Osteocyte (in vitro differentiated cells): ENCODE measurements at regions not wholly inside any gene's neighbourhood (a gene's known extent, or its start where the extent isn't known, plus 50 kb on each side); places are given as distances from the start of the nearest gene placed in this dataset.
A peak's percentile ranks its signal among the peaks of the same experiment; 100 is the strongest.

Experiments used
- DNase-seq: peaks from one replicate; pipeline ENCODE4 v3.0.0; 2021; ENCODE audit warnings: mixed read lengths; ENCODE audit not compliant: unreplicated experiment; ENCODE audit errors: extremely low spot score
- H3K27ac Mint-ChIP-seq: one replicate; pipeline ENCODE4 v1.8.0; 2021; ENCODE audit warnings: mild to moderate bottlenecking, mixed read lengths; ENCODE audit not compliant: unreplicated experiment
- H3K27me3 Mint-ChIP-seq: one replicate; pipeline ENCODE4 v1.8.0; 2021; ENCODE audit warnings: mixed read lengths; ENCODE audit not compliant: unreplicated experiment
- H3K36me3 Mint-ChIP-seq: one replicate; pipeline ENCODE4 v1.8.0; 2021; ENCODE audit warnings: mixed read lengths; ENCODE audit not compliant: unreplicated experiment
- H3K4me1 Mint-ChIP-seq: one replicate; pipeline ENCODE4 v1.8.0; 2021; ENCODE audit warnings: mixed read lengths; ENCODE audit not compliant: unreplicated experiment
- H3K4me3 Mint-ChIP-seq: one replicate; pipeline ENCODE4 v1.8.0; 2021; ENCODE audit warnings: mild to moderate bottlenecking, moderate library complexity, mixed read lengths; ENCODE audit not compliant: unreplicated experiment
- H3K9me3 Mint-ChIP-seq: one replicate; pipeline ENCODE4 v1.8.0; 2021; ENCODE audit warnings: mixed read lengths; ENCODE audit not compliant: unreplicated experiment
- TF ChIP-seq, protein P1 (sequence below): fragments of 200-600 bp; sonication (generic); IDR thresholded peaks from 2 replicates; pipeline ENCODE4 v1.5.0; 2021; ENCODE audit warnings: antibody characterized with exemption, mild to moderate bottlenecking, moderate library complexity

DNA sequence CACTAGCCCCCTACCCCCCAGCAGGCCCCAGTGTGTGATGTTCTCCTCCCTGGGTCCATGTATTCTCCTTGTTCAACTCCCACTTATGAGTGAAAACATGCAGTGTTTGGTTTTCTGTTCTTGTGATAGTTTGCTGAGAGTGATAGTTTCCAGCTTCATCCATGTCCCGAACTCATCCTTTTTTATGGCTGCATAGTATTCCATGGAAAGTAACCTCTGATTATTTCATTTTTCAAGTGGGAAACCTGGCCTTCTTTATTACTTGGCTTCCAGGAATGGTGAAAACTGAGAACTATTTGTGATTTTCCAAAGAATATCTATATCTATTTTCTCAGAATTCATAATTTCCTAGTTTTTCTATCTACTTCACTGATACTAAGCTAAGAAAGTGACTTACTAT, 235.0 kb downstream of the MTERF1 start:
- TF ChIP-seq, protein P1, sequence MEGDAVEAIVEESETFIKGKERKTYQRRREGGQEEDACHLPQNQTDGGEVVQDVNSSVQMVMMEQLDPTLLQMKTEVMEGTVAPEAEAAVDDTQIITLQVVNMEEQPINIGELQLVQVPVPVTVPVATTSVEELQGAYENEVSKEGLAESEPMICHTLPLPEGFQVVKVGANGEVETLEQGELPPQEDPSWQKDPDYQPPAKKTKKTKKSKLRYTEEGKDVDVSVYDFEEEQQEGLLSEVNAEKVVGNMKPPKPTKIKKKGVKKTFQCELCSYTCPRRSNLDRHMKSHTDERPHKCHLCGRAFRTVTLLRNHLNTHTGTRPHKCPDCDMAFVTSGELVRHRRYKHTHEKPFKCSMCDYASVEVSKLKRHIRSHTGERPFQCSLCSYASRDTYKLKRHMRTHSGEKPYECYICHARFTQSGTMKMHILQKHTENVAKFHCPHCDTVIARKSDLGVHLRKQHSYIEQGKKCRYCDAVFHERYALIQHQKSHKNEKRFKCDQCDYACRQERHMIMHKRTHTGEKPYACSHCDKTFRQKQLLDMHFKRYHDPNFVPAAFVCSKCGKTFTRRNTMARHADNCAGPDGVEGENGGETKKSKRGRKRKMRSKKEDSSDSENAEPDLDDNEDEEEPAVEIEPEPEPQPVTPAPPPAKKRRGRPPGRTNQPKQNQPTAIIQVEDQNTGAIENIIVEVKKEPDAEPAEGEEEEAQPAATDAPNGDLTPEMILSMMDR = no peak
- Mint-ChIP-seq H3K9me3 (peaks cover 2% of the 10 kb centered on the region), H3K36me3 (no peaks in the 10 kb centered on the region), H3K4me1 (no peaks in the 10 kb centered on the region), H3K27me3 (peaks cover 47% of the 10 kb centered on the region), H3K4me3 (no peak overlapping the region), H3K27ac (no peak overlapping the region)
- no peak for DNase-seq

DNA sequence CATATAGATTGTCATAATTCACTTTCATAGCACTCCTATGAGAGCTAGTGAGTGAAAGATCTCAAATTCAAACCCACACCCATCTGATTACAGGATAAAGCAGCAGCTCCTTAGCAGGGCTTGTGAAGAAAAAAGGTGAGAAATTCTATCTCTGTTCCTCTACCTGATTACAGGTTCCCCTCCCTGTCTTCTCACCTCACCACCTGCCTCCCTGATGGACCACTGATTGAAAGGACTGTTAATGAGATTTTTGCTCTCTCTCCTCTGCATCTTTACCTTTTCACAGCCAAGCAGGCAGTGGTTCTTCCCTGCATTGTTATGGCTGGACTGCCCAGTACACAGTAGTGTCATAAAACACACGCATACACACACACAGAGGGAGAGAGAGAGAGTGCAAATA, 228.5 kb downstream of the MTERF1 start:
- Mint-ChIP-seq H3K4me1 (peaks cover 2% of the 10 kb centered on the region), H3K4me3 (no peak overlapping the region), H3K9me3 (peaks cover 3% of the 10 kb centered on the region), H3K36me3 (no peaks in the 10 kb centered on the region), H3K27me3 (peaks cover 42% of the 10 kb centered on the region), H3K27ac (no peak overlapping the region)
- TF ChIP-seq, protein P1 = no peak
- DNase-seq = no peak

- TF ChIP-seq, protein P1 = no peak
- peaks cover 3% of the 10 kb centered on the region for H3K9me3 Mint-ChIP-seq
- no peaks in the 10 kb centered on the region for H3K36me3 Mint-ChIP-seq
- DNase-seq = no peak
- no peak overlapping the region for H3K27ac Mint-ChIP-seq
- no peak overlapping the region for H3K4me3 Mint-ChIP-seq
- H3K27me3 Mint-ChIP-seq = peaks cover 32% of the 10 kb centered on the region
- peaks cover 15% of the 10 kb centered on the region for H3K4me1 Mint-ChIP-seq
These were observed 227.2 kb downstream of the MTERF1 start for GRCh38 chr7:91653286-91653685.

DNA sequence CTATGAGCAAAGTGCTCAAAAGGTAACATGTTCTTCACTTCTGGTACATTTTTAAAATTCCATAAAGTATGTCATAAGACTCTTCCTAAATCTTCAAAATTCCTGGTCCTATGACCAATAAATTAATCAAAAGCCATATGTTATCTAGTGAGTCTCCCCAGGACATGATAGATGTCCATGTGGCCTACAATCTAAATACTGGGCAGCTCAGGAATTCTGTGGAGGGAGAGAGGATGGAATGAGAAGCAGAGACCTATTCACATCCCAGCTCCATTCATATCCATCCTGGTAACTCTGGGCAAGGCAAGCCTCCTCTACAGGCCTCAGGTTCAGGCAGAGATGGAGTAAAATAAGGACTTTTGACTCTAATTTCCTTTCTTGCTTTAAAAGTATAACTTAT, 224.8 kb downstream of the MTERF1 start:
- TF ChIP-seq, protein P1 = no peak
- no peaks in the 10 kb centered on the region for H3K36me3 Mint-ChIP-seq
- peaks cover 18% of the 10 kb centered on the region for H3K4me1 Mint-ChIP-seq

DNA sequence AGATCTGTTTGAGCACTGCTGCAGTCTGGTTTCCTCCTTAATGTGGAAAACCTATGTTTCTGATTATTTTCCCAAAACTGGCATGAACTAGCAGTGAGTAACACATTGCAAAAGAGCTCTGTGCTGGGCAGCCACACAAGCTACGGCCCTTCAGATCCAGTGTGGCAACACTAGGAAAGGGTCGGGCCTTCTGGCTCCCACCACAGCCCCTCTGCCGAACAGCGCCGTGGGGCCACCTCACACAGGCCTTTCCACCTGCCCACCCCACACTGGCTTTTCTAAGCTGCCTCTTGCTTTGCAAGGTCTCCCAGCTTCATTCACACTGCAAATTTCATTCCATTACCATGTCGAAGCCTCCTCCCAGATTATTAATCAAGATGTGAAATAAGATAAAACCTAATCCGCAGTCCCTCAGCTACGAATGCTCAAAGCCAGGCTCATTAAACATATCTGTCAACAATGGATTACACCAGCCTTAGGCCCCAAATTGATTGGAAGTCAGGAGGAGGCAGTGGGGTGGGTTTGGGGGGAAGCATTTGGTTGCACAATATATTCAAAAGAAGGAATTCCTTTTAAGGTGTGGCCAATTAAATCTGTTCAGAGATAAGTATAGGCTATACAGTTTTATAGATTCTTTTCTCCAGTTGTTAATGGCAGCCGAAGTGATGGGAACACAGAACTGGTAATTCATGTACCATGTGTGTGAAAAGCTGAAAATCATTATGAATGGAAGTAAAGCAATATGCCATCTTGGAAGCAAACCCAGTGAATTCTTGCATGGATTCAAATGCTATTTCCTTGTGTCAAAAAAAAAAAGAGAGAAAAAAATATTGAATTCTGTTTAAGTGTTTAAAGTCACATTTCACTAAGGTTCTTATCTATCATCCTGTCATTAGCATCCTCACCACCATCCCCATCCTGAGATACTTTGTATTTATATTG, 223.7 kb downstream of the MTERF1 start:
- Mint-ChIP-seq H3K4me3 (no peak overlapping the region), H3K36me3 (no peaks in the 10 kb centered on the region)

More for the DNA sequence above, 224.8 kb downstream of the MTERF1 start:
- Mint-ChIP-seq H3K9me3 (peaks cover under 1% of the 10 kb centered on the region), H3K4me3 (no peak overlapping the region), H3K27ac (no peak overlapping the region), H3K27me3 (peaks cover 27% of the 10 kb centered on the region)
- no peak for DNase-seq

More for the DNA sequence above, 223.7 kb downstream of the MTERF1 start:
- TF ChIP-seq, protein P1 = no peak
- Mint-ChIP-seq H3K27me3 (peaks cover 17% of the 10 kb centered on the region), H3K9me3 (no peaks in the 10 kb centered on the region), H3K27ac (peak overlapping the region; percentile 61), H3K4me1 (peaks cover 18% of the 10 kb centered on the region)
- DNase-seq = no peak
